Neuronal stem cell (in vitro differentiated cells): ENCODE measurements at regions not wholly inside any gene's neighbourhood (a gene's known extent, or its start where the extent isn't known, plus 50 kb on each side); places are given as distances from the start of the nearest gene placed in this dataset.

ENCODE experiments used
- DNase-seq: peaks from one replicate; pipeline ENCODE4 v3.0.0-alpha.2; 2013; ENCODE audit warnings: low spot score
- H2AFZ ChIP-seq: one replicate; pipeline ENCODE4 v1.6.1; 2013; ENCODE audit warnings: mild to moderate bottlenecking, low read length, inconsistent platforms
- H2AK5ac ChIP-seq: 2 replicates; pipeline ENCODE4 v1.6.1; 2013; ENCODE audit warnings: low read depth, mild to moderate bottlenecking, inconsistent platforms, low read length, moderate library complexity, mixed read lengths
- H2BK120ac ChIP-seq: 2 replicates; pipeline ENCODE4 v1.6.1; 2013; ENCODE audit warnings: low read depth, mild to moderate bottlenecking, inconsistent platforms, low read length, moderate library complexity, mixed read lengths
- H2BK12ac ChIP-seq: one replicate; pipeline ENCODE4 v1.6.1; 2013; ENCODE audit warnings: low read length, inconsistent platforms
- H2BK15ac ChIP-seq: 2 replicates; pipeline ENCODE4 v1.6.1; 2013; ENCODE audit warnings: mild to moderate bottlenecking, low read length, inconsistent platforms, mixed read lengths
- H2BK5ac ChIP-seq: one replicate; pipeline ENCODE4 v1.6.1; 2013; ENCODE audit warnings: inconsistent platforms, mild to moderate bottlenecking, low read length, moderate library complexity
- H3K14ac ChIP-seq: one replicate; pipeline ENCODE4 v1.6.1; 2013; ENCODE audit warnings: low read length, inconsistent platforms
- H3K18ac ChIP-seq: 2 replicates; pipeline ENCODE4 v1.6.1; 2013; ENCODE audit warnings: low read length, inconsistent platforms
- H3K23ac ChIP-seq: 2 replicates; pipeline ENCODE4 v1.6.1; 2013; ENCODE audit warnings: low read depth, mild to moderate bottlenecking, mixed read lengths, low read length, inconsistent platforms; ENCODE audit not compliant: poor library complexity
- H3K27ac ChIP-seq: replicated peaks from 3 replicates; pipeline ENCODE4 v1.5.1; 2013; ENCODE audit warnings: low read length, inconsistent platforms
- H3K27me3 ChIP-seq, 3 experiments: 2 replicates each; pipeline ENCODE4 v1.6.1; 2013; ENCODE audit warnings: low read length in 3 of 3, mild to moderate bottlenecking in 2 of 3, inconsistent platforms in 1 of 3, low read depth in 1 of 3, mixed read lengths in 1 of 3, moderate library complexity in 1 of 3; ENCODE audit not compliant: control insufficient read depth in 3 of 3, insufficient read depth in 3 of 3
- H3K36me3 ChIP-seq, 2 donors: replicated peaks in 1 of 2; 2 replicates each; pipeline ENCODE4 v1.6.1; 2013; ENCODE audit warnings: low read length in 2 of 2; ENCODE audit not compliant: control insufficient read depth in 2 of 2, insufficient read depth in 2 of 2
- H3K4ac ChIP-seq: 2 replicates; pipeline ENCODE4 v1.6.1; 2013; ENCODE audit warnings: inconsistent platforms, mild to moderate bottlenecking, low read length, moderate library complexity
- H3K4me1 ChIP-seq, 2 donors: 1 replicate in 1 of 2; 2 replicates in 1 of 2; pipeline ENCODE4 v1.6.1; 2013; ENCODE audit warnings: low read length in 2 of 2, low read depth in 1 of 2; ENCODE audit not compliant: control insufficient read depth in 2 of 2, insufficient read depth in 1 of 2
- H3K4me2 ChIP-seq: one replicate; pipeline ENCODE4 v1.6.1; 2013; ENCODE audit warnings: mild to moderate bottlenecking, low read length, inconsistent platforms; ENCODE audit not compliant: insufficient read depth, poor library complexity, severe bottlenecking
- H3K4me3 ChIP-seq, 2 donors: 2 replicates each; pipeline ENCODE4 v1.5.1; 2013; ENCODE audit warnings: low read length in 2 of 2, mild to moderate bottlenecking in 2 of 2, inconsistent platforms in 1 of 2, moderate library complexity in 1 of 2
- H3K79me1 ChIP-seq: one replicate; pipeline ENCODE4 v1.6.1; 2013; ENCODE audit warnings: low read depth, mild to moderate bottlenecking, inconsistent platforms, low read length, moderate library complexity
- H3K9ac ChIP-seq: one replicate; pipeline ENCODE4 v1.6.1; 2013; ENCODE audit warnings: mild to moderate bottlenecking, low read depth, low read length, inconsistent platforms; ENCODE audit not compliant: poor library complexity
- H3K9me3 ChIP-seq, 2 donors: replicated peaks in 1 of 2; 2 replicates each; pipeline versions ENCODE3 to v1.6.1; 2013; ENCODE audit warnings: low read length in 2 of 2, mild to moderate bottlenecking in 2 of 2, inconsistent platforms in 1 of 2, low read depth in 1 of 2, mixed read lengths in 1 of 2, moderate library complexity in 1 of 2; ENCODE audit not compliant: control insufficient read depth in 2 of 2, insufficient read depth in 1 of 2
- H4K8ac ChIP-seq: one replicate; pipeline ENCODE4 v1.6.1; 2013; ENCODE audit warnings: low read depth, mild to moderate bottlenecking, inconsistent platforms, low read length, moderate library complexity
- H4K91ac ChIP-seq: one replicate; pipeline ENCODE4 v1.6.1; 2013; ENCODE audit warnings: low read length, low read depth, mild to moderate bottlenecking, inconsistent platforms; ENCODE audit not compliant: poor library complexity
- WGBS, 2 donors: extraction: QIAGEN DNeasy Blood & Tissue Kit; methylation state at CpG; one replicate each; pipeline ENCODE4 v1.1.7; 2013; ENCODE audit warnings: missing lambda C conversion rate in 2 of 2, mixed read lengths in 1 of 2; ENCODE audit not compliant: insufficient read length in 2 of 2, insufficient replicate concordance in 1 of 2; ENCODE audit errors: extremely low coverage in 2 of 2; 5-methylcytosine and 5-hydroxymethylcytosine counted together

DNA sequence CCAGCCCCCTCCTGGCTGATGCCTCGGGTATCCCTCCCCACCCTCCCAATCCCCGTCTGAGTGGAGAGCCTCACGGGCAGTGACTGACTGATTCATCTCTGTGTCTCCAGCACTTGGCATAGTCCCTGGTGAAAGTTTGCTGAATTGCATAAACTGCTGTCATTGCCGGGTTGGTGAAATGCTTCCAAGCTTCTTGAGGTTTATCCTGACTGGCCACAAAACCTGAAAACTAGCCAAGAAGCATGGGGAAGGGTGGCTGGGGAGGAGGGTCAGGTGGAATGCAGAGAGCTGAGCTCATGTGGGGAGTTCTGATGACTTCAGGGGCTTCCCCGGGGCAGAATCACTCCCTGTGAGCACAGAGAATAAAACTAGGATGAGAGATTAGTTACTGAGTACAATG, 56.9 kb upstream of the GGTA1 start:
- H4K8ac ChIP-seq: no peak overlapping the region
- no peak overlapping the region for H4K91ac ChIP-seq
- H3K79me1 ChIP-seq: no peaks in the 10 kb centered on the region
- H3K14ac ChIP-seq: no peak overlapping the region
- no peak overlapping the region for H2BK5ac ChIP-seq
- H3K9ac ChIP-seq: no peak overlapping the region
- H3K4ac ChIP-seq: no peak overlapping the region
- no peak overlapping the region for H2BK12ac ChIP-seq
- H2AFZ ChIP-seq: no peak overlapping the region
- H3K36me3 ChIP-seq: no peaks in the 10 kb centered on the region
- no peak for DNase-seq
- H3K27me3 ChIP-seq: peaks cover 0 to 17% (median 4%) of the 10 kb centered on the region in 3 experiments
- H3K27ac ChIP-seq: no peak overlapping the region
- WGBS, 2 donors: no CpG with 5 or more reads among the region's 5 CpGs
- no peak overlapping the region for H3K23ac ChIP-seq
- H2BK120ac ChIP-seq: no peak overlapping the region
- no peak overlapping the region for H2BK15ac ChIP-seq
- no peak overlapping the region for H3K18ac ChIP-seq
- H3K4me2 ChIP-seq: no peak overlapping the region
- H3K9me3 ChIP-seq: no peaks in the 10 kb centered on the region
- no peak overlapping the region for H2AK5ac ChIP-seq
- H3K4me1 ChIP-seq: peaks cover 6 to 13% of the 10 kb centered on the region in 2 donors
- no peak overlapping the region for H3K4me3 ChIP-seq

DNA sequence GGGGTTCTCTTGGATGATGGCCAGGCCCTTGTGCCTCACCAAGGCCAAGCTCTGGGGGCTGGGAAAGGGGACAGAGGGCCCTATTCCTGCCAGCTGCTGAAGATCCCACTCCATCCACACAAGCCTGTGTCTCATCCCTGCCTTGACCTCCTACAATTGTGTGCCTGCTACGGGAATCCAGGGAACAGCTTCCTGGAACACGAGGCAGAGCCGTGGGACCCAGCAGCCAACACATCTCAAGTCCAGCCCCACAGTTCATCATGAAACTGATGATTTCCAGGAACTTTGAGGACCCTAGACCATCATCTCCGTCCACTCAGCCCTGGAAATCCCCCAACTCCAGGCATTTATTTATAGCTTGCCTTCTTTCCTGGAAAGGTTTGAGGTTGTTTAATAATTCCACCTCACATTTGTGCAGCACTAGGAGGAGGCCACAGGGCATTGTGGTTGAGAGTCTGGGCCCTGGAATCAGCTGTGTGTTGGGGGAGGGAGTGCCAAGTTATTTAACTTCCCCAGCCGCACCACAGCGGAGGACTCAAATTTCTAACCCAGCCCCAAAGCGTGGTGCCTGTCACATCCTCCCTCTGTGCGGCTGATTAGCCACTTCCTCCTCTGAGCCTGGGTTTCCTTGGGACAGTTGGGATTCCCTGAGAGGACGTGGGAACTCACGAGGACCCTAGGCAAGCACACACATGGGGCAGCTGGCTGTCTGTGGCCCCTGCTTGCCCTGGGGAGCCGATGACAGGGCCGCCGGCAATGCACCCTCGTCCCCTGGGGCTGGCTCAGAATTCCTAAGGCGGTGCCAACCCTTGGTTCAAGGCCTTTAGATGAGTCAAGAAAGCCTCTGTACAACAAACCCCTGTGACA, 58.2 kb upstream of the GGTA1 start:
- Histone ChIP-seq H4K91ac (no peak overlapping the region), H3K18ac (peak overlapping the region; percentile 61), H4K8ac (no peak overlapping the region), H2AK5ac (peak overlapping the region; percentile 73), H3K14ac (peak overlapping the region; percentile 33), H2BK12ac (no peak overlapping the region), H2BK5ac (peak overlapping the region; percentile 17), H3K4me3 (no peak overlapping the region), H3K79me1 (no peaks in the 10 kb centered on the region), H3K27ac (no peak overlapping the region), H3K4me2 (no peak overlapping the region), H3K23ac (no peak overlapping the region), H3K36me3 (no peaks in the 10 kb centered on the region), H3K4me1 (peaks cover 6 to 13% of the 10 kb centered on the region in 2 donors), H2BK120ac (no peak overlapping the region), H2AFZ (peak overlapping the region; percentile 78), H3K27me3 (peaks cover 0 to 14% (median under 1%) of the 10 kb centered on the region in 3 experiments), H3K9ac (no peak overlapping the region), H2BK15ac (peak overlapping the region; percentile 8), H3K9me3 (no peaks in the 10 kb centered on the region), H3K4ac (peak overlapping the region; percentile 14)
- peak; percentile 30 for DNase-seq
- WGBS, 2 donors: no CpG with 5 or more reads among the region's 15 CpGs

DNA sequence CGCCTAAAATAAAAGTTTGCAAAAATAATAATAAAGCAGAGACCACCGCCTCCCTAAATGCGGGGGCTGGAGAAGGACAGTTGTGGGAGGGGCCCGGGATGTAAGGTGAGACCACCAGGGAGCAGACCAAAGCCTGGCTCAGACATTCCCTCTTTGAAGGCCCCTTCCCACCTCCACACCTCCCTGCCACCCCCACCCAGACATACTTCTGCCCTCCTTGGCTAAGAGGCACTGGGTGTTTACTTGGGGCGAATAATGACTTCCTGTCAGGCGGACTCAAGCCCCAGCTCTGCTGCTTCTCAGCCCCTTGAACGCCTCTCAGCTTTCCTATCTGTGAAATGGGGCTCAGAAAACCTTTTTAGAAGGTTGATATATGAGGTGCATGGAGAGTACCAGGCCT, 58.8 kb upstream of the GGTA1 start:
- no peak overlapping the region for H3K4ac ChIP-seq
- no peak overlapping the region for H3K27ac ChIP-seq
- H3K4me3 ChIP-seq: no peak overlapping the region
- no CpG with 5 or more reads among the region's 7 CpGs for WGBS, 2 donors
- no peak overlapping the region for H3K9ac ChIP-seq
- H3K14ac ChIP-seq: no peak overlapping the region
- no peak overlapping the region for H2BK120ac ChIP-seq
- H2AFZ ChIP-seq: peak overlapping the region; percentile 78
- H2AK5ac ChIP-seq: no peak overlapping the region
- H3K18ac ChIP-seq: no peak overlapping the region
- H2BK5ac ChIP-seq: no peak overlapping the region
- H2BK12ac ChIP-seq: no peak overlapping the region
- no peak overlapping the region for H3K23ac ChIP-seq
- H3K79me1 ChIP-seq: no peaks in the 10 kb centered on the region
- no peak overlapping the region for H3K4me2 ChIP-seq
- H2BK15ac ChIP-seq: no peak overlapping the region
- peaks cover 6 to 13% of the 10 kb centered on the region in 2 donors for H3K4me1 ChIP-seq
- DNase-seq: no peak
- no peaks in the 10 kb centered on the region for H3K36me3 ChIP-seq
- H3K27me3 ChIP-seq: peaks cover 0 to 10% (median 0%) of the 10 kb centered on the region in 3 experiments
- H4K8ac ChIP-seq: no peak overlapping the region
- H3K9me3 ChIP-seq: no peaks in the 10 kb centered on the region
- no peak overlapping the region for H4K91ac ChIP-seq

DNA sequence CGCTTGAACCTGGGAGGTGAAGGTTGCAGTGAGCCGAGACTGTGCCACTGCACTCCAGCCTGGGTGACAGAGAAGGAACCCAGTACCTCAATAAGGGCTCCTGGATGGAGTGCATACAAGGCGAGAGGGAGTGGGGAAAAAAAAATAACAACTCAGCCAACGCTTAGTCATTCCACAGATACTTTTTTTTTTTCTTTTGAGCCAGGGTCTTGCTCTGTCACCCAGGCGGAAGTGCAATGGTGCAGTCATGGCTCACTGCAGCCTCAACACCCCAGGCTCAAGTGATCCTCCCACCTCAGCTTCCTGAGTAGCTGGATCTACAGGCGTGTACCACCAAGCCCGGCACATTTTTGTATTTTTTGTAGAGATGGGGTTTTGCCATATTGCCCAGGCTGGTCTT, 59.5 kb upstream of the GGTA1 start:
- Histone ChIP-seq H3K18ac (no peak overlapping the region), H3K9ac (no peak overlapping the region), H3K27ac (no peak overlapping the region), H3K36me3 (no peaks in the 10 kb centered on the region), H3K4me3 (no peak overlapping the region), H2AFZ (no peak overlapping the region), H3K9me3 (no peaks in the 10 kb centered on the region), H3K4ac (no peak overlapping the region), H3K79me1 (no peaks in the 10 kb centered on the region), H4K91ac (no peak overlapping the region), H2BK12ac (no peak overlapping the region), H3K14ac (no peak overlapping the region), H2BK15ac (no peak overlapping the region), H3K27me3 (peaks cover 0 to 11% (median 0%) of the 10 kb centered on the region in 3 experiments), H3K23ac (no peak overlapping the region), H2AK5ac (no peak overlapping the region), H3K4me1 (peaks cover 6 to 13% of the 10 kb centered on the region in 2 donors), H4K8ac (no peak overlapping the region), H2BK120ac (no peak overlapping the region), H2BK5ac (no peak overlapping the region), H3K4me2 (no peak overlapping the region)
- no CpG with 5 or more reads among the region's 7 CpGs for WGBS, 2 donors
- DNase-seq: no peak
